Neural progenitor cell (in vitro differentiated cells): ENCODE measurements at regions not wholly inside any gene's neighbourhood (a gene's known extent, or its start where the extent isn't known, plus 50 kb on each side); places are given as distances from the start of the nearest gene placed in this dataset.

Experiments used
- CTCF ChIP-seq: fragments of 200-600 bp; sonication (generic); IDR thresholded peaks from 2 replicates; pipeline ENCODE4 v1.5.1; 2017; ENCODE audit warnings: antibody characterized with exemption, mild to moderate bottlenecking
- EZH2 ChIP-seq: fragments of 200-600 bp; sonication (generic); IDR thresholded peaks from 2 replicates; pipeline ENCODE4 v1.6.1; 2017; ENCODE audit warnings: antibody characterized with exemption, mild to moderate bottlenecking, moderate library complexity

DNA sequence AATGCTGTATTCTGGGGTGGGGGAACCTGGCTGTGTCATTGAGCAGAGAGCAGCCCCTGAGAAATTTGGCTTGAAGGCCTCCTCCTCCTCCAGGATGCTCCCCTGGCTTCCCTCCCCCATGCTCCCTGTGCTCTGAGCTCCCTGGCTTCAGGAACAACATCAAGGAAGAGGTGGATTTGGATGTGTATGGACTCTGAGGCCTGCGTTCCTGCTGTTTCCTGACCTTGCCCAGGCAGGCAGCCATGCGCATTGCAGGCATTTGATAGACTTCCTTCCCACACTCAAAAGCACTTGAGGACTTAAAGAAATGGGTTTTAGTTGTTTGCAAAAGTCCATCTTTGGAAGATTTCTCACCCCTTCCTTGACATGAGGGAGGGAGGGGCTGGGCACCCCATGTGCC lies 1317.1 kb downstream of the BRD1 start:
- TF ChIP-seq CTCF (no peak), EZH2 (no peak)
